A549 (cell line): ENCODE measurements at regions not wholly inside any gene's neighbourhood (a gene's known extent, or its start where the extent isn't known, plus 50 kb on each side); places are given as distances from the start of the nearest gene placed in this dataset.

ENCODE experiments used
- ATAC-seq, 2 experiments: fragments of 200-7000 bp in 1 of 2; fragments of >200 bp in 1 of 2; cut with Nextera tagmentation in 1 of 2; cut with Tn5 transposase in 1 of 2; 3 replicates each; pipeline versions ENCODE4 v1.8.0 to v1.9.1; 2018 to 2020; ENCODE audit warnings: mild to moderate bottlenecking in 1 of 2, moderate library complexity in 1 of 2
- CTCF ChIA-PET: fragments of 300-600 bp; sonication (Branson Sonifier 250); formaldehyde crosslinking; extraction: SDS; loops from one replicate; lab custom pipeline; 2021; ENCODE audit warnings: antibody characterized with exemption, inconsistent platforms; lab: Yijun Ruan, JAX
- POLR2A ChIA-PET: fragments of 350-600 bp; formaldehyde crosslinking; extraction: SDS; loops from one replicate; lab custom pipeline; 2021; ENCODE audit warnings: antibody characterized with exemption, inconsistent platforms; lab: Yijun Ruan, JAX
- DNase-seq, 2 experiments: peaks; one replicate each; pipeline versions ENCODE4 v3.0.0 to v3.0.0-alpha.2; 2011 to 2016; ENCODE audit warnings: low read depth in 1 of 2, low spot score in 1 of 2
- FAIRE-seq: peaks from 2 replicates; lab custom pipeline; 2011; peaks lifted over from hg19 to GRCh38; lab: Jason Lieb, UNC
- H3K27ac ChIP-seq, 2 experiments: fragments of >200 bp; sonication (Bioruptor Twin); formaldehyde crosslinking; 3 replicates each; pipeline ENCODE4 v1.5.1; 2016 to 2017
- H3K4me1 ChIP-seq: fragments of >200 bp; sonication (Bioruptor Twin); formaldehyde crosslinking; 3 replicates; pipeline ENCODE4 v1.6.1; 2016
- H3K4me2 ChIP-seq: fragments of >200 bp; sonication (Bioruptor Twin); formaldehyde crosslinking; 3 replicates; pipeline ENCODE4 v1.6.1; 2016
- H3K4me3 ChIP-seq: fragments of >200 bp; sonication (Bioruptor Twin); formaldehyde crosslinking; 3 replicates; pipeline ENCODE4 v1.5.1; 2016
- H3K9me3 ChIP-seq: fragments of >200 bp; sonication (Bioruptor Twin); formaldehyde crosslinking; 3 replicates; pipeline ENCODE4 v1.6.1; 2016
- ATOH8 ChIP-seq: fragments of 250-450 bp; sonication (Bioruptor Pico); IDR thresholded peaks from 2 replicates; pipeline ENCODE4 v1.5.0; 2020; ENCODE audit warnings: low read depth, mild to moderate bottlenecking, moderate library complexity
- BCL3 ChIP-seq: fragments of >200 bp; sonication (Bioruptor Twin); formaldehyde crosslinking; IDR thresholded peaks from 3 replicates; pipeline ENCODE4 v1.6.1; 2016
- BHLHE40 ChIP-seq: IDR thresholded peaks from 2 replicates; pipeline ENCODE4 v1.6.1; 2012; ENCODE audit warnings: low read depth, low read length, inconsistent platforms
- CHD2 ChIP-seq: fragments of 150-350 bp; IDR thresholded peaks from 2 replicates; pipeline ENCODE4 v1.6.1; 2014; ENCODE audit warnings: low read length; ENCODE audit not compliant: partially characterized antibody
- E2F6 ChIP-seq: IDR thresholded peaks from 2 replicates; pipeline ENCODE4 v1.6.1; 2012; ENCODE audit warnings: low read depth, borderline replicate concordance
- EHF ChIP-seq: fragments of 250-450 bp; sonication (Bioruptor Pico); IDR thresholded peaks from 2 replicates; pipeline ENCODE4 v1.5.0; 2020; ENCODE audit warnings: mild to moderate bottlenecking
- ESRRA ChIP-seq: fragments of 150-350 bp; IDR thresholded peaks from 2 replicates; pipeline ENCODE4 v1.6.1; 2014; ENCODE audit warnings: mild to moderate bottlenecking, low read length, borderline replicate concordance
- GATA3 ChIP-seq: IDR thresholded peaks from 2 replicates; pipeline ENCODE4 v1.6.1; 2012; ENCODE audit warnings: borderline replicate concordance
- HEYL ChIP-seq: fragments of 250-450 bp; sonication (Bioruptor Pico); IDR thresholded peaks from 2 replicates; pipeline ENCODE4 v1.8.0; 2021; ENCODE audit warnings: mild to moderate bottlenecking, moderate library complexity
- HMGXB4 ChIP-seq: fragments of 250-450 bp; sonication (Bioruptor Pico); IDR thresholded peaks from 2 replicates; pipeline ENCODE4 v1.5.0; 2021; ENCODE audit warnings: mild to moderate bottlenecking, moderate library complexity, borderline replicate concordance
- HOXB13 ChIP-seq: fragments of 250-450 bp; sonication (Bioruptor Pico); IDR thresholded peaks from 2 replicates; pipeline ENCODE4 v1.5.0; 2020; ENCODE audit warnings: low read depth, mild to moderate bottlenecking, moderate library complexity
- MAZ ChIP-seq: fragments of 150-350 bp; IDR thresholded peaks from 2 replicates; pipeline ENCODE4 v1.6.1; 2014; ENCODE audit warnings: antibody characterized with exemption, low read depth, low read length, borderline replicate concordance
- MYC ChIP-seq: IDR thresholded peaks from 2 replicates; pipeline ENCODE4 v1.6.1; 2012; ENCODE audit warnings: mild to moderate bottlenecking, inconsistent platforms, low read length, improper control_type of control experiment, borderline replicate concordance
- NPAS2 ChIP-seq: fragments of 250-450 bp; sonication (Bioruptor Pico); IDR thresholded peaks from 2 replicates; pipeline ENCODE4 v1.8.0; 2022; ENCODE audit warnings: mild to moderate bottlenecking, moderate library complexity, borderline replicate concordance
- NR3C1 ChIP-seq: fragments of >200 bp; sonication (Bioruptor Twin); formaldehyde crosslinking; IDR thresholded peaks from 3 replicates; pipeline ENCODE4 v1.6.1; 2017
- POLR2A ChIP-seq: IDR thresholded peaks from 2 replicates; pipeline ENCODE4 v1.6.1; 2012; ENCODE audit warnings: mild to moderate bottlenecking, low read length
- POLR2AphosphoS2 ChIP-seq: conservative IDR thresholded peaks from 2 replicates; pipeline ENCODE4 v1.6.1; 2012; ENCODE audit warnings: low read length, improper control_type of control experiment, inconsistent platforms
- RAD21 ChIP-seq, 2 experiments: fragments of >200 bp in 1 of 2; sonication (Bioruptor Twin) in 1 of 2; formaldehyde crosslinking in 1 of 2; IDR thresholded peaks in 1 of 2; conservative IDR thresholded peaks in 1 of 2; 2 replicates in 1 of 2; 3 replicates in 1 of 2; pipeline ENCODE4 v1.6.1; 2012 to 2018; ENCODE audit warnings: inconsistent platforms in 1 of 2
- REST ChIP-seq: fragments of 200-600 bp; sonication (generic); IDR thresholded peaks from 2 replicates; pipeline ENCODE4 v1.6.1; 2016; ENCODE audit warnings: antibody characterized with exemption, mild to moderate bottlenecking, moderate library complexity
- RNF2 ChIP-seq: fragments of 200-600 bp; sonication (generic); IDR thresholded peaks from 2 replicates; pipeline ENCODE4 v1.6.1; 2016; ENCODE audit warnings: low read depth, mild to moderate bottlenecking, antibody characterized with exemption, moderate library complexity, borderline replicate concordance
- TP53 ChIP-seq: fragments of 250-450 bp; sonication (Bioruptor Pico); IDR thresholded peaks from 2 replicates; pipeline ENCODE4 v1.5.0; 2021; ENCODE audit warnings: mild to moderate bottlenecking, moderate library complexity
- USF2 ChIP-seq: fragments of 450-650 bp; IDR thresholded peaks from 2 replicates; pipeline ENCODE4 v1.6.1; 2014; ENCODE audit warnings: antibody characterized with exemption
- ZC3H11A ChIP-seq: fragments of 450-650 bp; IDR thresholded peaks from 2 replicates; pipeline ENCODE4 v1.6.1; 2014; ENCODE audit warnings: antibody characterized with exemption, mild to moderate bottlenecking
- ZSCAN20 ChIP-seq: fragments of 250-450 bp; sonication (Bioruptor Pico); IDR thresholded peaks from 2 replicates; pipeline ENCODE4 v1.8.0; 2022; ENCODE audit warnings: mild to moderate bottlenecking, moderate library complexity
- WGBS: methylation state at CpG from one replicate; pipeline ENCODE4 v1.1.6; 2017; ENCODE audit errors: missing lambda C conversion rate; 5-methylcytosine and 5-hydroxymethylcytosine counted together
- TF ChIP-seq, protein P1 (sequence below): fragments of 150-350 bp; IDR thresholded peaks from 2 replicates; pipeline ENCODE4 v1.6.1; 2014; ENCODE audit warnings: low read depth, mild to moderate bottlenecking, low read length
- TF ChIP-seq, protein P2 (sequence below): IDR thresholded peaks from 2 replicates; pipeline ENCODE4 v1.6.1; 2012

DNA sequence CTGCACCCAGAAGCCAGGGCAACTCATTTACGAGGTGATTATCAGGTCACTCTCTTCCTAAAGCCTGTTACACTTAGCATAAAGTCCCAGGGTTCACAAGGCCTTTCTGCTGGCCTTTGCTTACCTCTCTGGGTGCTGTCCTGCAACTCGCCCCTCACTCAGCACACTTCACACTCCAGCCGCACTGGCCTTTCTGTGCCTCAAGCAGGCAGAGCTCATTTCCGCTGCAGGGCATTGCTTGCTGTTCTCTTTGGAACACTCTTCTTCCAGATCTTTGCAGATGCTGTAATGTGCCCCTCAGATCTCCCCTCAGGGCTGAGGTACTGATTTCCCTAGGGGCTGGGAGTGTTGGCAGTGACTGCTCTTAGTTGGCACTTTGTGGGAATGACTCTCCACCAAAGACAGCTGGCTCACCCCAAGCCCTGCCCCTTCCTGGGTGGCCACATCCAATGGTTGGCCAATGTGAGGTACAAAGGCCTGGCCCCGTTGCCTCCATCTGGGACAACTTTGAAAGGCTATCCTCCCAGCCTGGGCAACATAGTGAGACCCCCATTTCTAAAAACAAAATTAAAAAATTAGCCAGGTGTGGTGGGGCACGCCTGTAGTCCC lies 50.8 kb upstream of the SSBP3 start:
- Histone ChIP-seq H3K27ac (no peak overlapping the region), H3K4me1 (no peaks in the 10 kb centered on the region), H3K4me3 (no peak overlapping the region), H3K4me2 (no peak overlapping the region), H3K9me3 (no peaks in the 10 kb centered on the region)
- WGBS, result 85% methylated on average over 6 of the region's 6 CpGs
- FAIRE-seq (no peak), ATAC-seq (no peak), DNase-seq (no peak)
- ChIA-PET POLR2A (no interaction called here), CTCF (interaction anchor here (0.6 to 1.4 kb wide), 2 partner anchors 35 to 421 kb away, joined by 3 to 4 read pairs; no protein-coding TSS in a partner anchor)
- TF ChIP-seq GATA3, result no peak
- TF ChIP-seq BHLHE40, result no peak
- TF ChIP-seq EHF, result no peak
- no peak for TF ChIP-seq CHD2
- TF ChIP-seq NR3C1, result no peak
- TF ChIP-seq HOXB13 (CRISPR knock-in tag), result no peak
- TF ChIP-seq NPAS2, result no peak
- TF ChIP-seq ATOH8 (CRISPR knock-in tag), result no peak
- no peak for TF ChIP-seq MYC
- TF ChIP-seq POLR2A, result no peak
- TF ChIP-seq ESRRA, result no peak
- TF ChIP-seq, protein P1, sequence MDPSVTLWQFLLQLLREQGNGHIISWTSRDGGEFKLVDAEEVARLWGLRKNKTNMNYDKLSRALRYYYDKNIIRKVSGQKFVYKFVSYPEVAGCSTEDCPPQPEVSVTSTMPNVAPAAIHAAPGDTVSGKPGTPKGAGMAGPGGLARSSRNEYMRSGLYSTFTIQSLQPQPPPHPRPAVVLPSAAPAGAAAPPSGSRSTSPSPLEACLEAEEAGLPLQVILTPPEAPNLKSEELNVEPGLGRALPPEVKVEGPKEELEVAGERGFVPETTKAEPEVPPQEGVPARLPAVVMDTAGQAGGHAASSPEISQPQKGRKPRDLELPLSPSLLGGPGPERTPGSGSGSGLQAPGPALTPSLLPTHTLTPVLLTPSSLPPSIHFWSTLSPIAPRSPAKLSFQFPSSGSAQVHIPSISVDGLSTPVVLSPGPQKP, result no peak
- no peak for TF ChIP-seq RNF2
- no peak for TF ChIP-seq MAZ

DNA sequence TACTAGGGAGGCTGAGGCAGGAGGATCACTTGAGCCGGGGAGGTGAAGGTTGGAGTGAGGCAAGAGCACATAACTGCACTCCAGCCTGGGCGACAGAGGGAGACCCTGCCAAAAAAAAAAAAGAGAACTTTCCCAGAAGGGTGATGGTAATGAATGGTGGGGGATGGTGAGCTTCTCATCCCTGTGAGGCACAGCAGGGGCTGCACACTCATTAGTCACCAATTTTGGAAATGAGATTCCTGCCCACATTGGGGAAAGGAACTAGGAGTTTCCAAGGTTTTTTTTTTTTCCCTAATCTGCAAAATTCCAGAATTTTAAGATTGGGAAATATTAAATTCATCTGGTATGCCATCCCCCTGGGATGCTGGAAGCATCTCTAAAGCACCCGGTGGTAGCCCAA lies 50.2 kb upstream of the SSBP3 start:
- ATAC-seq, result no peak
- H3K27ac ChIP-seq, result no peak overlapping the region
- 76% methylated on average over 3 of the region's 3 CpGs for WGBS
- no peaks in the 10 kb centered on the region for H3K9me3 ChIP-seq
- POLR2A ChIA-PET, result no interaction called here
- CTCF ChIA-PET, result interaction anchor here (0.6 to 1.4 kb wide), 2 partner anchors 34 to 991 kb away, joined by 3 read pairs; no protein-coding TSS in a partner anchor
- H3K4me1 ChIP-seq, result no peaks in the 10 kb centered on the region
- no peak overlapping the region for H3K4me2 ChIP-seq
- FAIRE-seq, result no peak
- DNase-seq, result no peak
- H3K4me3 ChIP-seq, result no peak overlapping the region
- TF ChIP-seq TP53 (CRISPR knock-in tag) (no peak), USF2 (no peak), ZSCAN20 (no peak), POLR2AphosphoS2 (no peak), REST (no peak), RAD21 (conservative IDR thresholded peaks at IDR 0.05 in 1 of 2, IDR thresholded peaks at IDR 0.05 in 1 of 2) (no peak), ZC3H11A (no peak), NR3C1 (no peak), HMGXB4 (CRISPR knock-in tag) (no peak), E2F6 (no peak), HEYL (CRISPR knock-in tag) (no peak), BCL3 (no peak)
- TF ChIP-seq, protein P2, sequence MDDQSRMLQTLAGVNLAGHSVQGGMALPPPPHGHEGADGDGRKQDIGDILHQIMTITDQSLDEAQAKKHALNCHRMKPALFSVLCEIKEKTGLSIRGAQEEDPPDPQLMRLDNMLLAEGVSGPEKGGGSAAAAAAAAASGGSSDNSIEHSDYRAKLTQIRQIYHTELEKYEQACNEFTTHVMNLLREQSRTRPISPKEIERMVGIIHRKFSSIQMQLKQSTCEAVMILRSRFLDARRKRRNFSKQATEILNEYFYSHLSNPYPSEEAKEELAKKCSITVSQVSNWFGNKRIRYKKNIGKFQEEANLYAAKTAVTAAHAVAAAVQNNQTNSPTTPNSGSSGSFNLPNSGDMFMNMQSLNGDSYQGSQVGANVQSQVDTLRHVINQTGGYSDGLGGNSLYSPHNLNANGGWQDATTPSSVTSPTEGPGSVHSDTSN, result no peak
